ENCODE measurements at regions not wholly inside any gene's neighbourhood (a gene's known extent, or its start where the extent isn't known, plus 50 kb on each side); places are given as distances from the start of the nearest gene placed in this dataset.

DNA sequence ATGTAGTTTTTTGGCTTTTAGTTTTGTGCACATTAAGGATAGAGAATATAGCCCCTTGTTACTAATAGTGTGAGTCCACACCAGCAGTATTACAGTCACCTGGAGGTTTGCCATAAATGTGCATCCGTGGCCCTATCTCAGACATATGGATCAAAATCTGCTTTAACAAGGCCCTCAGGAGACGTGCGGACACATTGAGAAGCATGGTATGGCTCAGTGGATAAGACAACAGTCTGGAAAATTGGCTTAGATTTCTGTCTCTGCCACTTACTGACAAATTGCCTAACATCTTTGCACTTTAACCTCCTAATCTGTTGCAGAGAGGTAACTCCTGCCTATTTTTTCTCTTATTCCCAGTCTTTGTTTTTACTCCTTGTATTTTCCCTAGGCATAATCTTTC is 307.2 kb upstream of the DLGAP1 start:
- no peak overlapping the region for H3K4me3 Mint-ChIP-seq
- DNase-seq, result no peak
- H3K4me3 ChIP-seq (replicated peaks in 1 of 3; ENCODE audit: low read depth in 2 of 3, low read length in 3 of 3), result no peak overlapping the region

DNA sequence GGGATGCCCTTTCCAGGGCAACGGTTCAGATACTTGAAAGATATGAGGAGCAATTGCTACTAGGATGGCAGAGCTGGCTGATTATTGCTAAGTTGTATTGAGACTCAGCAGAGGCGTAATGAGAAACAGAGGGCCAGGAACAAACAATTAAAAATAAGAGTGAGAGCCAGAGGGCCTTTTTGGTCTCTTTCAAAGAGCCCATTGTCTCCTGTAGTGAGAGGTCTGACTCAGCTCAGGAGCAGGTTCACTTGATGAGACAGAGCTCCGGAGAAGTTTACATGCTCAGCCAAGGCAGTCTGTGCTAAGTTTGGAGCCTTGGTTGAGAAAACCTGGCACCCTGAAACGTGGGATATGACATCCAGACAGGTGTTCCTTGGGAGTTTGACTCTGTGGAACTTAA is 303.9 kb upstream of the DLGAP1 start:
- 71% methylated on average over 4 of the region's 4 CpGs for WGBS (ENCODE audit: insufficient coverage)
- Histone ChIP-seq H2AFZ (ENCODE audit: insufficient read depth, low read depth, low read length, poor library complexity, severe bottlenecking) (no peak overlapping the region), H3K4me2 (replicated peaks; ENCODE audit: extremely low read depth, low read length, poor library complexity, severe bottlenecking) (no peak overlapping the region), H3K9ac (ENCODE audit: insufficient read depth, low read length, poor library complexity, severe bottlenecking) (no peak overlapping the region), H3K4me3 (replicated peaks in 1 of 3; ENCODE audit: low read depth in 2 of 3, low read length in 3 of 3) (no peak overlapping the region), H3K27me3 (ENCODE audit: control insufficient read depth in 2 of 2, insufficient read depth in 2 of 2, low read length in 2 of 2) (no peaks in the 10 kb centered on the region), H3K27ac (ENCODE audit: low read depth in 1 of 2, low read length in 2 of 2) (no peak overlapping the region), H3K79me2 (ENCODE audit: insufficient read depth, low read length) (no peaks in the 10 kb centered on the region), H4K20me1 (ENCODE audit: insufficient read depth, low read length) (no peaks in the 10 kb centered on the region), H3K4me1 (ENCODE audit: control insufficient read depth in 1 of 2, insufficient read depth in 2 of 2, low read length in 2 of 2) (no peaks in the 10 kb centered on the region), H3K36me3 (replicated peaks in 1 of 2; ENCODE audit: control insufficient read depth in 1 of 2, insufficient read depth in 2 of 2, low read length in 2 of 2) (no peaks in the 10 kb centered on the region), H3K9me3 (replicated peaks in 1 of 2; ENCODE audit: control insufficient read depth in 1 of 2, insufficient read depth in 1 of 2, low read length in 2 of 2) (peaks cover 29 to 33% of the 10 kb centered on the region in 2 donors)
- no peak overlapping the region for H3K4me3 Mint-ChIP-seq
- no peak overlapping the region for H3K27ac Mint-ChIP-seq
- DNase-seq, result no peak
- TF ChIP-seq, protein P1, sequence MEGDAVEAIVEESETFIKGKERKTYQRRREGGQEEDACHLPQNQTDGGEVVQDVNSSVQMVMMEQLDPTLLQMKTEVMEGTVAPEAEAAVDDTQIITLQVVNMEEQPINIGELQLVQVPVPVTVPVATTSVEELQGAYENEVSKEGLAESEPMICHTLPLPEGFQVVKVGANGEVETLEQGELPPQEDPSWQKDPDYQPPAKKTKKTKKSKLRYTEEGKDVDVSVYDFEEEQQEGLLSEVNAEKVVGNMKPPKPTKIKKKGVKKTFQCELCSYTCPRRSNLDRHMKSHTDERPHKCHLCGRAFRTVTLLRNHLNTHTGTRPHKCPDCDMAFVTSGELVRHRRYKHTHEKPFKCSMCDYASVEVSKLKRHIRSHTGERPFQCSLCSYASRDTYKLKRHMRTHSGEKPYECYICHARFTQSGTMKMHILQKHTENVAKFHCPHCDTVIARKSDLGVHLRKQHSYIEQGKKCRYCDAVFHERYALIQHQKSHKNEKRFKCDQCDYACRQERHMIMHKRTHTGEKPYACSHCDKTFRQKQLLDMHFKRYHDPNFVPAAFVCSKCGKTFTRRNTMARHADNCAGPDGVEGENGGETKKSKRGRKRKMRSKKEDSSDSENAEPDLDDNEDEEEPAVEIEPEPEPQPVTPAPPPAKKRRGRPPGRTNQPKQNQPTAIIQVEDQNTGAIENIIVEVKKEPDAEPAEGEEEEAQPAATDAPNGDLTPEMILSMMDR (IDR thresholded peaks at IDR 0.05), result no peak
- H3K27me3 Mint-ChIP-seq (ENCODE audit: low read depth in 3 of 3), result peaks cover 0 to 2% (median 0%) of the 10 kb centered on the region in 3 donors
- intact Hi-C loops (cut with micrococcal nuclease), result no loop called here
- H3K9me3 Mint-ChIP-seq, result peaks cover 7 to 18% (median 12%) of the 10 kb centered on the region in 7 donors
- H3K4me1 Mint-ChIP-seq, result no peaks in the 10 kb centered on the region
- no peaks in the 10 kb centered on the region for H3K36me3 Mint-ChIP-seq

More for the DNA sequence above, 307.2 kb upstream of the DLGAP1 start:
- Mint-ChIP-seq H3K27ac (no peak overlapping the region), H3K9me3 (peaks cover 9 to 20% (median 11%) of the 10 kb centered on the region in 7 donors), H3K27me3 (ENCODE audit: low read depth in 3 of 3) (peaks cover 0 to 2% (median 0%) of the 10 kb centered on the region in 3 donors), H3K4me1 (no peaks in the 10 kb centered on the region), H3K36me3 (no peaks in the 10 kb centered on the region)
- Histone ChIP-seq H3K9ac (ENCODE audit: insufficient read depth, low read length, poor library complexity, severe bottlenecking) (no peak overlapping the region), H3K27me3 (ENCODE audit: control insufficient read depth in 2 of 2, insufficient read depth in 2 of 2, low read length in 2 of 2) (no peaks in the 10 kb centered on the region), H3K36me3 (replicated peaks in 1 of 2; ENCODE audit: control insufficient read depth in 1 of 2, insufficient read depth in 2 of 2, low read length in 2 of 2) (no peaks in the 10 kb centered on the region), H2AFZ (ENCODE audit: insufficient read depth, low read depth, low read length, poor library complexity, severe bottlenecking) (no peak overlapping the region), H3K4me2 (replicated peaks; ENCODE audit: extremely low read depth, low read length, poor library complexity, severe bottlenecking) (no peak overlapping the region), H3K9me3 (replicated peaks in 1 of 2; ENCODE audit: control insufficient read depth in 1 of 2, insufficient read depth in 1 of 2, low read length in 2 of 2) (peaks cover 19 to 29% of the 10 kb centered on the region in 2 donors), H3K79me2 (ENCODE audit: insufficient read depth, low read length) (no peaks in the 10 kb centered on the region), H3K4me1 (ENCODE audit: control insufficient read depth in 1 of 2, insufficient read depth in 2 of 2, low read length in 2 of 2) (no peaks in the 10 kb centered on the region), H3K27ac (ENCODE audit: low read depth in 1 of 2, low read length in 2 of 2) (no peak overlapping the region), H4K20me1 (ENCODE audit: insufficient read depth, low read length) (no peaks in the 10 kb centered on the region)
- TF ChIP-seq, protein P1 (IDR thresholded peaks at IDR 0.05), result no peak
- WGBS (ENCODE audit: insufficient coverage), result 92% methylated on average over 3 of the region's 3 CpGs
- intact Hi-C loops (cut with micrococcal nuclease), result no loop called here
